ENCODE measurements at regions not wholly inside any gene's neighbourhood (a gene's known extent, or its start where the extent isn't known, plus 50 kb on each side); places are given as distances from the start of the nearest gene placed in this dataset.

DNA sequence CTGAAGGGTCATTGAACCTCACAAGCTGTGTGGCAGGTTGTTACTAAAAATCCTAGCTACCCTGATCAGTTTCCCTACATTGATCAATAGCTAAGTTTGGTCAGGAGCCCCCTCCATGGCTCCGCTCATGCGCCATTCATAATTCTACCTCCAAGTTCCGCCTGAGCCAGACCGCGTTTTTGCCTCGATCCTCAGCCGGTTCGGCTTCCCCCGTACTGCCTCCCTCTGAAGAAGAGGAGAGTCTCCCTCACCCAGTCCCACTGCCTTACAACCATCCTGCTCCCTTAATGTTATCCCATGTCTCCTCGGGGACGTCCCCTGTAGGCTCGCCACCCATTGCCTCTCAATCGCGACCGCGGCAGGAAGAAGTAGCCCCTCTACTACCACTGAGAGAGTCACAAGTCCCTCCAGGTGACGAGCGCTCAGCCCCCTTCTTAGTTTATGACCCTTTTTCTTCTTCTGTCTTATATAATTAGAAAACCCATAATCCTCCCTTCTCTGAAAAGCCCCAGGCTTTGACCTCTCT lies 158.2 kb downstream of the DEFB131A start:
- Histone ChIP-seq H3K79me2 (ENCODE audit: control insufficient read depth, insufficient read depth, low read length) (no peaks in the 10 kb centered on the region), H4K20me1 (ENCODE audit: control insufficient read depth, insufficient read depth) (no peaks in the 10 kb centered on the region), H3K36me3 (ENCODE audit: control insufficient read depth in 2 of 2, insufficient read depth in 2 of 2, low read length in 1 of 2) (no peaks in the 10 kb centered on the region), H2AFZ (ENCODE audit: control insufficient read depth, low read depth, low read length) (no peak overlapping the region), H3K27me3 (replicated peaks in 1 of 2; ENCODE audit: control insufficient read depth in 2 of 2, insufficient read depth in 2 of 2, low read length in 1 of 2) (no peaks in the 10 kb centered on the region), H3K9me3 (replicated peaks; ENCODE audit: control insufficient read depth, insufficient read depth, low read length) (no peaks in the 10 kb centered on the region; the same call in 2 of the 3 replicates), H3K9ac (ENCODE audit: control insufficient read depth, insufficient read depth, low read length) (no peak overlapping the region), H3K27ac (ENCODE audit: control insufficient read depth, insufficient read depth) (no peak overlapping the region), H3K4me2 (ENCODE audit: control insufficient read depth, insufficient read depth) (no peak overlapping the region), H3K4me3 (no peak overlapping the region), H3K4me1 (ENCODE audit: control insufficient read depth, insufficient read depth, low read length) (no peaks in the 10 kb centered on the region)
- intact Hi-C loops (cut with micrococcal nuclease; ENCODE audit: unreplicated experiment) = no loop called here
- WGBS (ENCODE audit: insufficient coverage, insufficient replicate concordance, low lambda C conversion rate, missing lambda C conversion rate) = 76% methylated on average over 18 of the region's 18 CpGs
- CTCF ChIA-PET = no interaction called here
- DNase-seq (ENCODE audit: low read depth, low spot score) = no peak
- no peak for TF ChIP-seq POU2F2 (IDR thresholded peaks at IDR 0.05; ENCODE audit: borderline replicate concordance, low read depth, low read length)
- TF ChIP-seq WRNIP1 (IDR thresholded peaks at IDR 0.05; ENCODE audit: borderline replicate concordance, low read depth, low read length) = no peak
- TF ChIP-seq SPI1 (IDR thresholded peaks at IDR 0.05; ENCODE audit: borderline replicate concordance, insufficient read depth, low read depth, low read length) = no peak
- TF ChIP-seq, protein P1, sequence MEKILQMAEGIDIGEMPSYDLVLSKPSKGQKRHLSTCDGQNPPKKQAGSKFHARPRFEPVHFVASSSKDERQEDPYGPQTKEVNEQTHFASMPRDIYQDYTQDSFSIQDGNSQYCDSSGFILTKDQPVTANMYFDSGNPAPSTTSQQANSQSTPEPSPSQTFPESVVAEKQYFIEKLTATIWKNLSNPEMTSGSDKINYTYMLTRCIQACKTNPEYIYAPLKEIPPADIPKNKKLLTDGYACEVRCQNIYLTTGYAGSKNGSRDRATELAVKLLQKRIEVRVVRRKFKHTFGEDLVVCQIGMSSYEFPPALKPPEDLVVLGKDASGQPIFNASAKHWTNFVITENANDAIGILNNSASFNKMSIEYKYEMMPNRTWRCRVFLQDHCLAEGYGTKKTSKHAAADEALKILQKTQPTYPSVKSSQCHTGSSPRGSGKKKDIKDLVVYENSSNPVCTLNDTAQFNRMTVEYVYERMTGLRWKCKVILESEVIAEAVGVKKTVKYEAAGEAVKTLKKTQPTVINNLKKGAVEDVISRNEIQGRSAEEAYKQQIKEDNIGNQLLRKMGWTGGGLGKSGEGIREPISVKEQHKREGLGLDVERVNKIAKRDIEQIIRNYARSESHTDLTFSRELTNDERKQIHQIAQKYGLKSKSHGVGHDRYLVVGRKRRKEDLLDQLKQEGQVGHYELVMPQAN (conservative IDR thresholded peaks at IDR 0.05) = no peak
- no peak for TF ChIP-seq CEBPB (IDR thresholded peaks at IDR 0.05; ENCODE audit: borderline replicate concordance in 1 of 2, low read depth in 2 of 2, low read length in 2 of 2)
- no peak for TF ChIP-seq LARP7 (IDR thresholded peaks at IDR 0.05)
- no peak for TF ChIP-seq KLF5 (IDR thresholded peaks at IDR 0.05; ENCODE audit: partially characterized antibody)
- no peak for TF ChIP-seq NFIC (IDR thresholded peaks at IDR 0.05; ENCODE audit: low read depth, low read length)
- no peak for FAIRE-seq
- SMC1A ChIA-PET (ENCODE audit: uncharacterized antibody, unreplicated experiment) = interaction anchor here (1.8 kb wide), 1 partner anchor 70 kb away, joined by 6 read pairs; no protein-coding TSS in a partner anchor
- POLR2A ChIA-PET = no interaction called here
- no peak for ATAC-seq
- BruUV-seq (replicated peaks) = no TSS peak
- RAD21 ChIA-PET (ENCODE audit: unreplicated experiment) = no interaction called here
- in situ Hi-C loops (cut with MboI) = no loop called here
